MG63 (cell line): ENCODE measurements at regions not wholly inside any gene's neighbourhood (a gene's known extent, or its start where the extent isn't known, plus 50 kb on each side); places are given as distances from the start of the nearest gene placed in this dataset.
"Not testable (repeated sequence)": the region's sequence is repeated elsewhere in the genome, so short reads cannot be mapped to it uniquely, and the experiment has no call there.

Experiments
- DNase-seq: peaks from one replicate; pipeline ENCODE4 v3.0.0-alpha.2; 2020
- H3K27me3 ChIP-seq: fragments of 250-450 bp; sonication (Bioruptor Pico); 2 replicates; pipeline ENCODE4 v1.5.1; 2020; ENCODE audit warnings: mild to moderate bottlenecking, moderate library complexity
- H3K36me3 ChIP-seq: fragments of 250-450 bp; sonication (Bioruptor Pico); 2 replicates; pipeline ENCODE4 v1.5.1; 2020; ENCODE audit warnings: mild to moderate bottlenecking, moderate library complexity
- H3K4me3 ChIP-seq: fragments of 250-450 bp; sonication (Bioruptor Pico); 2 replicates; pipeline ENCODE4 v1.5.1; 2020; ENCODE audit warnings: mild to moderate bottlenecking, moderate library complexity
- H3K9me3 ChIP-seq: fragments of 250-450 bp; sonication (Bioruptor Pico); 2 replicates; pipeline ENCODE4 v1.5.1; 2020; ENCODE audit warnings: mild to moderate bottlenecking, moderate library complexity

GRCh38 chr14:101075801-101076413 lies 172.4 kb upstream of the RTL1 start:
- Histone ChIP-seq H3K27me3 (no peaks in the 10 kb centered on the region), H3K9me3 (no peaks in the 10 kb centered on the region), H3K4me3 (no peak overlapping the region), H3K36me3 (no peaks in the 10 kb centered on the region)
- DNase-seq = no peak

- Histone ChIP-seq H3K4me3 (no peak overlapping the region), H3K36me3 (no peaks in the 10 kb centered on the region), H3K9me3 (no peaks in the 10 kb centered on the region), H3K27me3 (no peaks in the 10 kb centered on the region)
- DNase-seq = no peak
Measured at GRCh38 chr14:101076451-101077198, 173.1 kb upstream of the RTL1 start.

- H3K9me3 ChIP-seq = no peaks in the 10 kb centered on the region
- H3K27me3 ChIP-seq = no peaks in the 10 kb centered on the region
- DNase-seq = no peak
- H3K4me3 ChIP-seq = no peak overlapping the region
- H3K36me3 ChIP-seq = no peaks in the 10 kb centered on the region
Measured at GRCh38 chr14:101077481-101078074, 174.1 kb upstream of the RTL1 start.

- DNase-seq = no peak
- Histone ChIP-seq H3K9me3 (no peaks in the 10 kb centered on the region), H3K27me3 (no peaks in the 10 kb centered on the region), H3K36me3 (no peaks in the 10 kb centered on the region), H3K4me3 (no peak overlapping the region)
Measured at GRCh38 chr14:101078170-101078891, 174.8 kb upstream of the RTL1 start.

GRCh38 chr14:101078892-101079221 lies 175.3 kb upstream of the RTL1 start:
- Histone ChIP-seq H3K27me3 (no peaks in the 10 kb centered on the region), H3K4me3 (no peak overlapping the region), H3K36me3 (no peaks in the 10 kb centered on the region), H3K9me3 (no peaks in the 10 kb centered on the region)
- no peak for DNase-seq

- H3K4me3 ChIP-seq = no peak overlapping the region
- DNase-seq = no peak
- H3K27me3 ChIP-seq = no peaks in the 10 kb centered on the region
- no peaks in the 10 kb centered on the region for H3K9me3 ChIP-seq
- H3K36me3 ChIP-seq = no peaks in the 10 kb centered on the region
Measured at GRCh38 chr14:101080922-101081593, 177.5 kb upstream of the RTL1 start.

- no peak for DNase-seq
- H3K36me3 ChIP-seq = no peaks in the 10 kb centered on the region
- H3K4me3 ChIP-seq = no peak overlapping the region
- H3K9me3 ChIP-seq = no peaks in the 10 kb centered on the region
- H3K27me3 ChIP-seq = no peaks in the 10 kb centered on the region
Measured at GRCh38 chr14:101082036-101082435, 178.5 kb upstream of the RTL1 start.

GRCh38 chr14:101082436-101083384 lies 179.2 kb upstream of the RTL1 start:
- Histone ChIP-seq H3K9me3 (no peaks in the 10 kb centered on the region), H3K27me3 (no peaks in the 10 kb centered on the region), H3K36me3 (no peaks in the 10 kb centered on the region), H3K4me3 (no peak overlapping the region)
- no peak for DNase-seq

- H3K36me3 ChIP-seq = no peaks in the 10 kb centered on the region
- peak; percentile 55 for DNase-seq
- H3K4me3 ChIP-seq = no peak overlapping the region
- no peaks in the 10 kb centered on the region for H3K9me3 ChIP-seq
- no peaks in the 10 kb centered on the region for H3K27me3 ChIP-seq
Measured at GRCh38 chr14:101083564-101084435, 180.3 kb upstream of the RTL1 start.

GRCh38 chr14:101084436-101084826 lies 180.9 kb upstream of the RTL1 start:
- no peak for DNase-seq

GRCh38 chr14:101086926-101087325 lies 183.4 kb upstream of the RTL1 start:
- Histone ChIP-seq H3K36me3 (no peaks in the 10 kb centered on the region), H3K9me3 (no peaks in the 10 kb centered on the region), H3K27me3 (no peaks in the 10 kb centered on the region), H3K4me3 (no peak overlapping the region)
- DNase-seq = no peak

More at GRCh38 chr14:101084436-101084826, 180.9 kb upstream of the RTL1 start:
- H3K4me3 ChIP-seq = no peak overlapping the region
- no peaks in the 10 kb centered on the region for H3K9me3 ChIP-seq
- H3K36me3 ChIP-seq = no peaks in the 10 kb centered on the region
- no peaks in the 10 kb centered on the region for H3K27me3 ChIP-seq

- DNase-seq = peak; percentile 77
- H3K9me3 ChIP-seq = no peaks in the 10 kb centered on the region
- H3K27me3 ChIP-seq = no peaks in the 10 kb centered on the region
- no peak overlapping the region for H3K4me3 ChIP-seq
- H3K36me3 ChIP-seq = no peaks in the 10 kb centered on the region
Measured at GRCh38 chr14:101087614-101088394, 184.3 kb upstream of the RTL1 start.

- no peaks in the 10 kb centered on the region for H3K27me3 ChIP-seq
- no peaks in the 10 kb centered on the region for H3K36me3 ChIP-seq
- no peaks in the 10 kb centered on the region for H3K9me3 ChIP-seq
- H3K4me3 ChIP-seq = no peak overlapping the region
- no peak for DNase-seq
Measured at GRCh38 chr14:101088395-101088667, 184.8 kb upstream of the RTL1 start.

- no peak overlapping the region for H3K4me3 ChIP-seq
- no peaks in the 10 kb centered on the region for H3K36me3 ChIP-seq
- no peak for DNase-seq
- no peaks in the 10 kb centered on the region for H3K9me3 ChIP-seq
- no peaks in the 10 kb centered on the region for H3K27me3 ChIP-seq
Measured at GRCh38 chr14:101088714-101089113, 185.2 kb upstream of the RTL1 start.

GRCh38 chr14:101090478-101090877 lies 187.0 kb upstream of the RTL1 start:
- not testable (repeated sequence) for H3K9me3 ChIP-seq, H3K4me3 ChIP-seq, H3K36me3 ChIP-seq, DNase-seq, H3K27me3 ChIP-seq
